ENCODE measurements at regions not wholly inside any gene's neighbourhood (a gene's known extent, or its start where the extent isn't known, plus 50 kb on each side); places are given as distances from the start of the nearest gene placed in this dataset.

DNA sequence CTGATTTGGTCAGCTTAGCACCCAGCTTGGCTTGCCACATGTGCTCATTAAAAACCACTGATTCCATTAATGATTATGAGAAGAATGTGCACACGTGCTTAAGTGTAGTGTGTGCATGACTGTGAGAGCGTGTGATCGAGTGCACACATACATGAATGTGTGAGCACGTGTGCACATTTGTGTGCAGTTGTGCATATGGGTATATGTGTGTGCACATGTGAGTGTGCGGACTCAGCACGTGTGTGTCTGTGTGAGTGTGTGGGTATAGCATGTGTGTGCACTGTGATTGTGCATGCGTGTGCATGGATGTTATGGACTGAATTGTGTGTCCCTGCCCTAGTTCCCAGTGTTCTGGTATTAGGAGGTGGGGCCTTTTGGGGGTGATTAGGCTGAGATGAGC, 202.1 kb upstream of the ZNF536 start:
- TF ChIP-seq, protein P1, sequence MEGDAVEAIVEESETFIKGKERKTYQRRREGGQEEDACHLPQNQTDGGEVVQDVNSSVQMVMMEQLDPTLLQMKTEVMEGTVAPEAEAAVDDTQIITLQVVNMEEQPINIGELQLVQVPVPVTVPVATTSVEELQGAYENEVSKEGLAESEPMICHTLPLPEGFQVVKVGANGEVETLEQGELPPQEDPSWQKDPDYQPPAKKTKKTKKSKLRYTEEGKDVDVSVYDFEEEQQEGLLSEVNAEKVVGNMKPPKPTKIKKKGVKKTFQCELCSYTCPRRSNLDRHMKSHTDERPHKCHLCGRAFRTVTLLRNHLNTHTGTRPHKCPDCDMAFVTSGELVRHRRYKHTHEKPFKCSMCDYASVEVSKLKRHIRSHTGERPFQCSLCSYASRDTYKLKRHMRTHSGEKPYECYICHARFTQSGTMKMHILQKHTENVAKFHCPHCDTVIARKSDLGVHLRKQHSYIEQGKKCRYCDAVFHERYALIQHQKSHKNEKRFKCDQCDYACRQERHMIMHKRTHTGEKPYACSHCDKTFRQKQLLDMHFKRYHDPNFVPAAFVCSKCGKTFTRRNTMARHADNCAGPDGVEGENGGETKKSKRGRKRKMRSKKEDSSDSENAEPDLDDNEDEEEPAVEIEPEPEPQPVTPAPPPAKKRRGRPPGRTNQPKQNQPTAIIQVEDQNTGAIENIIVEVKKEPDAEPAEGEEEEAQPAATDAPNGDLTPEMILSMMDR (IDR thresholded peaks at IDR 0.05): no peak
- TF ChIP-seq ZFX (IDR thresholded peaks at IDR 0.05; ENCODE audit: borderline replicate concordance): no peak
